Astrocyte (in vitro differentiated cells and primary cell): ENCODE measurements at regions not wholly inside any gene's neighbourhood (a gene's known extent, or its start where the extent isn't known, plus 50 kb on each side); places are given as distances from the start of the nearest gene placed in this dataset.

Source experiments
- DNase-seq: peaks from one replicate; pipeline ENCODE4 v3.0.0-alpha.2; 2010; ENCODE audit warnings: low read depth
- FAIRE-seq: peaks from 2 replicates; lab custom pipeline; 2011; peaks lifted over from hg19 to GRCh38; lab: Jason Lieb, UNC
- H2AFZ ChIP-seq: 2 replicates; pipeline ENCODE4 v1.6.0; 2012; ENCODE audit warnings: low read depth, low read length, inconsistent platforms
- H3K27ac ChIP-seq: 2 replicates; pipeline ENCODE4 v1.5.1; 2011; ENCODE audit warnings: low read depth, low read length, inconsistent platforms
- H3K27me3 ChIP-seq: 2 replicates; pipeline ENCODE4 v1.6.0; 2011; ENCODE audit warnings: low read length, inconsistent platforms; ENCODE audit not compliant: insufficient read depth
- H3K36me3 ChIP-seq: 2 replicates; pipeline ENCODE4 v1.5.1; 2011; ENCODE audit warnings: low read length, inconsistent platforms; ENCODE audit not compliant: insufficient read depth
- H3K4me1 ChIP-seq: 2 replicates; pipeline ENCODE4 v1.5.1; 2011; ENCODE audit warnings: low read length, inconsistent platforms; ENCODE audit not compliant: insufficient read depth
- H3K4me2 ChIP-seq: 2 replicates; pipeline ENCODE4 v1.6.0; 2012; ENCODE audit warnings: low read length, inconsistent platforms
- H3K4me3 ChIP-seq: 2 replicates; pipeline ENCODE4 v1.5.1; 2011; ENCODE audit warnings: low read depth, mild to moderate bottlenecking, low read length, inconsistent platforms; ENCODE audit not compliant: insufficient read depth
- H3K79me2 ChIP-seq: 2 replicates; pipeline ENCODE4 v1.6.0; 2012; ENCODE audit warnings: mild to moderate bottlenecking, low read length, inconsistent platforms; ENCODE audit not compliant: insufficient read depth
- H3K9ac ChIP-seq: 2 replicates; pipeline ENCODE4 v1.6.0; 2012; ENCODE audit warnings: mild to moderate bottlenecking, low read length, inconsistent platforms
- H3K9me3 ChIP-seq: 2 replicates; pipeline ENCODE4 v1.5.1; 2012; ENCODE audit warnings: low read depth, mild to moderate bottlenecking, low read length, inconsistent platforms; ENCODE audit not compliant: insufficient read depth
- H4K20me1 ChIP-seq: 2 replicates; pipeline ENCODE4 v1.6.0; 2012; ENCODE audit warnings: low read length, inconsistent platforms; ENCODE audit not compliant: insufficient read depth
- H3K27ac Mint-ChIP-seq: one replicate; pipeline ENCODE4 v1.8.0; 2021; ENCODE audit warnings: mild to moderate bottlenecking, mixed read lengths; ENCODE audit not compliant: unreplicated experiment
- H3K27me3 Mint-ChIP-seq: one replicate; pipeline ENCODE4 v1.8.0; 2021; ENCODE audit warnings: low read depth, mixed read lengths; ENCODE audit not compliant: unreplicated experiment
- H3K36me3 Mint-ChIP-seq: one replicate; pipeline ENCODE4 v1.8.0; 2021; ENCODE audit warnings: low read depth, mixed read lengths; ENCODE audit not compliant: unreplicated experiment
- H3K4me1 Mint-ChIP-seq: one replicate; pipeline ENCODE4 v1.8.0; 2021; ENCODE audit warnings: low read depth, mixed read lengths; ENCODE audit not compliant: unreplicated experiment
- H3K4me3 Mint-ChIP-seq: one replicate; pipeline ENCODE4 v1.8.0; 2021; ENCODE audit warnings: mild to moderate bottlenecking, moderate library complexity, mixed read lengths; ENCODE audit not compliant: unreplicated experiment
- H3K9me3 Mint-ChIP-seq: one replicate; pipeline ENCODE4 v1.8.0; 2021; ENCODE audit warnings: mild to moderate bottlenecking, mixed read lengths; ENCODE audit not compliant: unreplicated experiment
- EZH2 ChIP-seq: IDR thresholded peaks from 2 replicates; pipeline ENCODE4 v1.6.1; 2012; ENCODE audit warnings: mild to moderate bottlenecking, low read length, inconsistent platforms; ENCODE audit not compliant: insufficient read depth
- TF ChIP-seq, protein P1 (sequence below): IDR thresholded peaks from 2 replicates; pipeline ENCODE4 v1.5.1; 2011; ENCODE audit warnings: low read depth, mild to moderate bottlenecking, inconsistent platforms, low read length, moderate library complexity; ENCODE audit not compliant: insufficient read depth

- H3K36me3 Mint-ChIP-seq: no peaks in the 10 kb centered on the region
Observed at GRCh38 chr4:149017002-149017734, 575.0 kb upstream of the NR3C2 start.

DNA sequence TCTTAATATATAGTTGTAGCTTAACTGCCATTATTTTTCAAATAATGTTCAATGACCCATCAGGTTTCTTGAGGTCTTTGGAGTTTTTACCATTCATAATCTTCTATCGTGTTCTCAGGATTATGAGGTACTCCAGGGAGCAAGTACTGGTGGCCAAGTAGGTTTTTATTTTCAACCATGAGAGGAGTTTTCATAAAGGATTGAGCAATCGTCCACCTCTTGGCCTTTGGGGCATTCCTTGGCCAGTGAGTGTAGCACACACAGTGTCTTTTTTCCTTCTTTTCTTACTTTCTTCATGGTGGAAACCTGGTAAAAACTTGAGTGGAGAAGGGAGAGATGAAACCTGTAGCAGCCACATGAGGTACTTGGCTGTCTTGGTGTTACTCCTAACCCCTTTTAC is 567.0 kb upstream of the NR3C2 start:
- Histone ChIP-seq H3K79me2 (no peaks in the 10 kb centered on the region), H3K9me3 (no peaks in the 10 kb centered on the region), H3K4me2 (no peak overlapping the region), H2AFZ (no peak overlapping the region), H4K20me1 (no peaks in the 10 kb centered on the region), H3K36me3 (no peaks in the 10 kb centered on the region), H3K27me3 (no peaks in the 10 kb centered on the region), H3K9ac (no peak overlapping the region), H3K27ac (no peak overlapping the region), H3K4me1 (no peaks in the 10 kb centered on the region), H3K4me3 (no peak overlapping the region)
- no peaks in the 10 kb centered on the region for H3K4me1 Mint-ChIP-seq
- DNase-seq: no peak
- no peaks in the 10 kb centered on the region for H3K36me3 Mint-ChIP-seq
- no peak overlapping the region for H3K4me3 Mint-ChIP-seq
- FAIRE-seq: no peak
- TF ChIP-seq, protein P1, sequence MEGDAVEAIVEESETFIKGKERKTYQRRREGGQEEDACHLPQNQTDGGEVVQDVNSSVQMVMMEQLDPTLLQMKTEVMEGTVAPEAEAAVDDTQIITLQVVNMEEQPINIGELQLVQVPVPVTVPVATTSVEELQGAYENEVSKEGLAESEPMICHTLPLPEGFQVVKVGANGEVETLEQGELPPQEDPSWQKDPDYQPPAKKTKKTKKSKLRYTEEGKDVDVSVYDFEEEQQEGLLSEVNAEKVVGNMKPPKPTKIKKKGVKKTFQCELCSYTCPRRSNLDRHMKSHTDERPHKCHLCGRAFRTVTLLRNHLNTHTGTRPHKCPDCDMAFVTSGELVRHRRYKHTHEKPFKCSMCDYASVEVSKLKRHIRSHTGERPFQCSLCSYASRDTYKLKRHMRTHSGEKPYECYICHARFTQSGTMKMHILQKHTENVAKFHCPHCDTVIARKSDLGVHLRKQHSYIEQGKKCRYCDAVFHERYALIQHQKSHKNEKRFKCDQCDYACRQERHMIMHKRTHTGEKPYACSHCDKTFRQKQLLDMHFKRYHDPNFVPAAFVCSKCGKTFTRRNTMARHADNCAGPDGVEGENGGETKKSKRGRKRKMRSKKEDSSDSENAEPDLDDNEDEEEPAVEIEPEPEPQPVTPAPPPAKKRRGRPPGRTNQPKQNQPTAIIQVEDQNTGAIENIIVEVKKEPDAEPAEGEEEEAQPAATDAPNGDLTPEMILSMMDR: no peak
- peaks cover 1% of the 10 kb centered on the region for H3K9me3 Mint-ChIP-seq
- H3K27me3 Mint-ChIP-seq: no peaks in the 10 kb centered on the region
- no peak overlapping the region for H3K27ac Mint-ChIP-seq

More at GRCh38 chr4:149017002-149017734, 575.0 kb upstream of the NR3C2 start:
- DNase-seq (no peak), FAIRE-seq (no peak)
- no peaks in the 10 kb centered on the region for H3K27me3 ChIP-seq
- Mint-ChIP-seq H3K9me3 (peaks cover 3% of the 10 kb centered on the region), H3K4me1 (no peaks in the 10 kb centered on the region), H3K4me3 (no peak overlapping the region), H3K27me3 (no peaks in the 10 kb centered on the region), H3K27ac (no peak overlapping the region)
- H3K4me3 ChIP-seq: no peak overlapping the region
- no peak overlapping the region for H3K27ac ChIP-seq
- H3K4me2 ChIP-seq: no peak overlapping the region
- no peaks in the 10 kb centered on the region for H3K4me1 ChIP-seq
- H3K9ac ChIP-seq: no peak overlapping the region
- no peaks in the 10 kb centered on the region for H4K20me1 ChIP-seq
- TF ChIP-seq EZH2: no peak
- TF ChIP-seq, protein P1: no peak
- H3K9me3 ChIP-seq: no peaks in the 10 kb centered on the region
- no peaks in the 10 kb centered on the region for H3K79me2 ChIP-seq
- H3K36me3 ChIP-seq: no peaks in the 10 kb centered on the region
- no peak overlapping the region for H2AFZ ChIP-seq

DNA sequence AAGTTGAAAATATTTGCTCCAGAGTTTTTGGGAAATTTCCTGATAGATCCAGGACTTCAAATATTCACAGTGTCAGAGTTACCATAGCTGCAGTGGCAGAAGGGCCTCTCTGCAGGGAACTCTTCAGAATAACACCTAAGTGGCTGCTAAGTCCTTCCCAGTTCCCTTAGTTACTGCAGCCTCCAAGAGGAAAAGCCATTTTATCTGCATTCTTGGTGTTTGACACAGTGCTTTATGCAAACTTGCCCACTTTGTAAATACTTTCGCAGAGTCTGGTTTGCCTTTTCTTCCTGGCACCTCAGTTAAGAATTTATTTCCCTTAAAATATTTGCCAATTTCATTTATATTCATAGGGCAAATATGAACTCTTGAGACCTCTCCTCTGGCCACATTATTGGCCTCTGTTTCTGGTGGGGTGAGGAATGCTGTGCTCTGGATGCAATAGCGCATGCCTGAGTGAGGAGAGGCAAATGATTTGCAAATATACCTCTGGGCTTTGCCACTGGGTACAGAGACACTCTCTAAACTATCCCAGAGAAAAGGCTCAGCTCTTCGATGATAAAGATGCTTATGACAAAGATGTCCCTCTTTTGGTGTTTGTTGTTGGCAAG is 566.3 kb upstream of the NR3C2 start:
- Histone ChIP-seq H3K9ac (no peak overlapping the region), H3K27me3 (no peaks in the 10 kb centered on the region), H3K4me2 (no peak overlapping the region), H3K79me2 (no peaks in the 10 kb centered on the region), H3K27ac (no peak overlapping the region), H2AFZ (no peak overlapping the region), H3K4me3 (no peak overlapping the region), H4K20me1 (no peaks in the 10 kb centered on the region), H3K4me1 (no peaks in the 10 kb centered on the region), H3K9me3 (no peaks in the 10 kb centered on the region), H3K36me3 (no peaks in the 10 kb centered on the region)
- no peak overlapping the region for H3K4me3 Mint-ChIP-seq
- H3K4me1 Mint-ChIP-seq: no peaks in the 10 kb centered on the region
- H3K27ac Mint-ChIP-seq: no peak overlapping the region
- H3K27me3 Mint-ChIP-seq: no peaks in the 10 kb centered on the region
- no peak for TF ChIP-seq EZH2
- TF ChIP-seq, protein P1: no peak
- FAIRE-seq: no peak
- DNase-seq: peak; percentile 8
- no peaks in the 10 kb centered on the region for H3K36me3 Mint-ChIP-seq
- peaks cover 1% of the 10 kb centered on the region for H3K9me3 Mint-ChIP-seq
